IMR-90 (cell line): ENCODE measurements at regions not wholly inside any gene's neighbourhood (a gene's known extent, or its start where the extent isn't known, plus 50 kb on each side); places are given as distances from the start of the nearest gene placed in this dataset.

Source experiments
- BHLHE40 ChIP-seq: fragments of 150-350 bp; IDR thresholded peaks from 2 replicates; pipeline ENCODE4 v1.6.1; 2016; ENCODE audit warnings: mild to moderate bottlenecking, low read depth, low read length
- CEBPB ChIP-seq: IDR thresholded peaks from 2 replicates; pipeline ENCODE4 v1.6.1; 2012; ENCODE audit warnings: low read depth, low read length, improper control_type of control experiment
- CHD1 ChIP-seq: IDR thresholded peaks from 2 replicates; pipeline ENCODE4 v1.6.1; 2012; ENCODE audit warnings: low read depth, low read length, improper control_type of control experiment
- CTCF ChIP-seq: conservative IDR thresholded peaks from 2 replicates; pipeline ENCODE4 v1.5.1; 2012; ENCODE audit warnings: mild to moderate bottlenecking, low read depth, low read length, improper control_type of control experiment
- MAFK ChIP-seq: IDR thresholded peaks from 2 replicates; pipeline ENCODE4 v1.6.1; 2012; ENCODE audit warnings: low read depth, low read length, improper control_type of control experiment
- MXI1 ChIP-seq: IDR thresholded peaks from 2 replicates; pipeline ENCODE4 v1.6.1; 2012; ENCODE audit warnings: low read depth, mild to moderate bottlenecking, low read length, moderate library complexity, borderline replicate concordance
- NFE2L2 ChIP-seq: fragments of 150-350 bp; IDR thresholded peaks from 2 replicates; pipeline ENCODE4 v1.6.1; 2016; ENCODE audit warnings: low read depth, mild to moderate bottlenecking, low read length
- POLR2A ChIP-seq: IDR thresholded peaks from 2 replicates; pipeline ENCODE4 v1.6.1; 2012; ENCODE audit warnings: mild to moderate bottlenecking, low read depth, low read length
- RAD21 ChIP-seq: IDR thresholded peaks from 2 replicates; pipeline ENCODE4 v1.6.1; 2012; ENCODE audit warnings: low read length, improper control_type of control experiment
- RCOR1 ChIP-seq: IDR thresholded peaks from 2 replicates; pipeline ENCODE4 v1.6.1; 2012; ENCODE audit warnings: mild to moderate bottlenecking, low read length, improper control_type of control experiment; ENCODE audit not compliant: insufficient replicate concordance
- RFX5 ChIP-seq: IDR thresholded peaks from 2 replicates; pipeline ENCODE4 v1.8.0; 2012; ENCODE audit warnings: low read depth, mild to moderate bottlenecking, low read length, moderate library complexity
- SMC3 ChIP-seq: fragments of 150-350 bp; IDR thresholded peaks from 2 replicates; pipeline ENCODE4 v1.6.1; 2016; ENCODE audit warnings: low read depth, mild to moderate bottlenecking, antibody characterized with exemption, low read length, moderate library complexity
- USF2 ChIP-seq: fragments of 150-350 bp; IDR thresholded peaks from 2 replicates; pipeline ENCODE4 v1.6.1; 2017; ENCODE audit warnings: mild to moderate bottlenecking, antibody characterized with exemption, low read length, low read depth
- TF ChIP-seq, protein P1 (sequence below): fragments of 150-350 bp; IDR thresholded peaks from 2 replicates; pipeline ENCODE4 v1.6.1; 2016; ENCODE audit warnings: low read depth, mild to moderate bottlenecking, low read length, moderate library complexity, borderline replicate concordance

DNA sequence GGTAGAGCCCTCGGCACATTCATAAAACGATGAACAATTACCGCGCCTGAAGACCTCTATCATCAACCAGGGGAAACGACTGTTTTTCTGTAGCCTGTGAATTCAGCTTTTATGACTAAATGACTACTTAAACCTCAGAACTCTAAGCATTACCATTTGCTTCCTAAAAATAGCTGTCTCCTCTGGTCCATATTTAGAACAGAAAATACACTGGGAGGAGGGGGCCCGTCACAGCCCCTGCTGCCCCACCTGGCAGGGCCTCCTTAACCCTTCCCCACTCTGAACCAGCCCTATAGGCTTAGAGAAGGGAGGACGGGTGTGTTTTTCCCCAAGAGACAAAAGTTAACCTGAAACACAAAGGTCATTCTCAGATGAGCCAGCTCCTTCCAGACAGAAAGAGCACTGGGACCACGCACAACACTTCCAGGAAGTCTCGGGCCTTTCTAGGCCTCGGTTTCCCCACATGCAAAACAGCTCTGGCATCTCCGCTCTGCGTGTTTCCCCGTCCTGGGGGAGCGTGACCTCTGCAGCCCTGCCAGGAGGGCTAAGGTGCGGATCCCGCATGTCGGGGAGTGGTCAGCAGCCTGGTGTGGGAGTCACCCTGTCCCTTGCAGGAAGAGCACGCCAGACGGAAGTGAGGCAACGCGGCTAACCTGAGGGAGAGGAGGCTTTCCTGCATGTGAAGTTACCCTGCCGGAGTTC, 193.9 kb downstream of the DLL1 start:
- no peak for TF ChIP-seq CTCF
- TF ChIP-seq CEBPB, result no peak
- no peak for TF ChIP-seq RAD21
- TF ChIP-seq POLR2A, result no peak
- TF ChIP-seq RCOR1, result no peak
- no peak for TF ChIP-seq BHLHE40
- no peak for TF ChIP-seq MAFK
- TF ChIP-seq USF2, result no peak
- TF ChIP-seq CHD1, result no peak
- TF ChIP-seq, protein P1, sequence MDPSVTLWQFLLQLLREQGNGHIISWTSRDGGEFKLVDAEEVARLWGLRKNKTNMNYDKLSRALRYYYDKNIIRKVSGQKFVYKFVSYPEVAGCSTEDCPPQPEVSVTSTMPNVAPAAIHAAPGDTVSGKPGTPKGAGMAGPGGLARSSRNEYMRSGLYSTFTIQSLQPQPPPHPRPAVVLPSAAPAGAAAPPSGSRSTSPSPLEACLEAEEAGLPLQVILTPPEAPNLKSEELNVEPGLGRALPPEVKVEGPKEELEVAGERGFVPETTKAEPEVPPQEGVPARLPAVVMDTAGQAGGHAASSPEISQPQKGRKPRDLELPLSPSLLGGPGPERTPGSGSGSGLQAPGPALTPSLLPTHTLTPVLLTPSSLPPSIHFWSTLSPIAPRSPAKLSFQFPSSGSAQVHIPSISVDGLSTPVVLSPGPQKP, result no peak
- no peak for TF ChIP-seq MXI1
- TF ChIP-seq NFE2L2, result no peak
- TF ChIP-seq SMC3, result no peak
- no peak for TF ChIP-seq RFX5
